Endothelial cell of umbilical vein (primary cell): ENCODE measurements at regions not wholly inside any gene's neighbourhood (a gene's known extent, or its start where the extent isn't known, plus 50 kb on each side); places are given as distances from the start of the nearest gene placed in this dataset.

Experiments used
- BruUV-seq: library from RNA; stranded (reverse); fragments of 400-500 nt; replicated peaks from 2 replicates; lab custom pipeline; 2021; lab: Mats Ljungman, UMichigan
- CTCF ChIA-PET: fragments of 300-600, 350-600 bp; sonication (Branson Sonifier 250); formaldehyde crosslinking; loops from one replicate; lab custom pipeline; 2021; ENCODE audit warnings: antibody characterized with exemption, inconsistent platforms; lab: Charles Lee
- POLR2A ChIA-PET: fragments of 300-600, 350-600 bp; sonication (Branson Sonifier 250); formaldehyde crosslinking; loops from one replicate; lab custom pipeline; 2021; ENCODE audit warnings: antibody characterized with exemption, inconsistent platforms; lab: Charles Lee
- DNase-seq: peaks from one replicate; pipeline ENCODE4 v3.0.0-alpha.2; 2011; ENCODE audit warnings: low read depth, low spot score
- FAIRE-seq: peaks from 2 replicates; lab custom pipeline; 2011; peaks lifted over from hg19 to GRCh38; lab: Jason Lieb, UNC
- H2AFZ ChIP-seq: 2 replicates; pipeline ENCODE4 v1.6.0; 2012; ENCODE audit warnings: low read depth, low read length, control low read depth, inconsistent platforms
- H3K27ac ChIP-seq: 2 replicates; pipeline ENCODE4 v1.5.1; 2011; ENCODE audit warnings: low read depth, mild to moderate bottlenecking, control low read depth, low read length, moderate library complexity; ENCODE audit not compliant: insufficient read depth
- H3K27me3 ChIP-seq, 2 experiments: 2 replicates each; pipeline versions ENCODE4 v1.6.0 to v1.6.1; 2011; ENCODE audit warnings: low read length in 2 of 2, mixed read lengths in 1 of 2; ENCODE audit not compliant: control insufficient read depth in 2 of 2, insufficient read depth in 2 of 2
- H3K36me3 ChIP-seq, 2 experiments: 2 replicates in 1 of 2; 3 replicates in 1 of 2; pipeline ENCODE4 v1.5.1; 2011; ENCODE audit warnings: low read length in 2 of 2, mild to moderate bottlenecking in 1 of 2, moderate library complexity in 1 of 2; ENCODE audit not compliant: control insufficient read depth in 2 of 2, insufficient read depth in 2 of 2; ENCODE audit errors: extremely low read depth in 1 of 2
- H3K4me1 ChIP-seq: 3 replicates; pipeline ENCODE4 v1.5.1; 2011; ENCODE audit warnings: mild to moderate bottlenecking, low read length; ENCODE audit not compliant: control insufficient read depth, insufficient read depth; ENCODE audit errors: extremely low read depth
- H3K4me2 ChIP-seq: 2 replicates; pipeline ENCODE4 v1.6.1; 2011; ENCODE audit warnings: low read length, control low read depth, mixed read lengths; ENCODE audit not compliant: insufficient read depth
- H3K4me3 ChIP-seq, 3 experiments: fragments of 200-600 bp in 1 of 3; sonication (generic), shearing (Covaris generic) in 1 of 3; replicated peaks in 1 of 3; 2 replicates each; pipeline ENCODE4 v1.5.1; 2011 to 2016; ENCODE audit warnings: control low read depth in 3 of 3, low read length in 3 of 3, mild to moderate bottlenecking in 2 of 3, inconsistent platforms in 1 of 3, low read depth in 1 of 3, moderate library complexity in 1 of 3; ENCODE audit not compliant: insufficient read depth in 1 of 3
- H3K79me2 ChIP-seq: 2 replicates; pipeline ENCODE4 v1.6.0; 2012; ENCODE audit warnings: low read length, inconsistent platforms; ENCODE audit not compliant: control insufficient read depth, insufficient read depth
- H3K9ac ChIP-seq: replicated peaks from 2 replicates; pipeline ENCODE3; 2011; ENCODE audit warnings: low read length, control low read depth; ENCODE audit not compliant: insufficient read depth; ENCODE audit errors: extremely low read depth
- H3K9me1 ChIP-seq: replicated peaks from 3 replicates; pipeline ENCODE4 v1.6.0; 2011; ENCODE audit warnings: mild to moderate bottlenecking, low read length; ENCODE audit not compliant: control insufficient read depth, insufficient read depth; ENCODE audit errors: extremely low read depth
- H3K9me3 ChIP-seq: replicated peaks from 2 replicates; pipeline ENCODE4 v1.5.1; 2012; ENCODE audit warnings: low read length, inconsistent platforms; ENCODE audit not compliant: control insufficient read depth, insufficient read depth
- H4K20me1 ChIP-seq: replicated peaks from 2 replicates; pipeline ENCODE3; 2011; ENCODE audit warnings: mild to moderate bottlenecking, low read length; ENCODE audit not compliant: control insufficient read depth, insufficient read depth; ENCODE audit errors: extremely low read depth
- CTCF ChIP-seq, 2 donors: IDR thresholded peaks; 1 replicate in 1 of 2; 2 replicates in 1 of 2; pipeline ENCODE4 v1.5.1; 2011; ENCODE audit warnings: low read length in 2 of 2, mild to moderate bottlenecking in 2 of 2, moderate library complexity in 2 of 2, control low read depth in 1 of 2, inconsistent platforms in 1 of 2, low read depth in 1 of 2; ENCODE audit not compliant: insufficient read depth in 1 of 2; ENCODE audit errors: extremely low read depth in 1 of 2
- EZH2 ChIP-seq: IDR thresholded peaks from 2 replicates; pipeline ENCODE4 v1.6.1; 2012; ENCODE audit warnings: borderline replicate concordance, low read depth, mild to moderate bottlenecking, moderate library complexity, low read length, inconsistent platforms; ENCODE audit not compliant: severe bottlenecking
- FOS ChIP-seq: IDR thresholded peaks from 2 replicates; pipeline ENCODE4 v1.6.1; 2011; ENCODE audit warnings: mild to moderate bottlenecking, low read length, moderate library complexity, borderline replicate concordance; ENCODE audit not compliant: insufficient read depth
- GATA2 ChIP-seq: IDR thresholded peaks from 2 replicates; pipeline ENCODE4 v1.7.0; 2011; ENCODE audit warnings: low read depth, mild to moderate bottlenecking, moderate library complexity, mixed read lengths, low read length; ENCODE audit not compliant: insufficient read length, insufficient read depth
- MAX ChIP-seq: IDR thresholded peaks from 2 replicates; pipeline ENCODE4 v1.6.1; 2011; ENCODE audit not compliant: insufficient read depth, insufficient read length
- MYC ChIP-seq: IDR thresholded peaks from one replicate; pipeline ENCODE4 v1.6.1; 2011; ENCODE audit warnings: mild to moderate bottlenecking, low read depth, low read length
- POLR2A ChIP-seq: IDR thresholded peaks from 2 replicates; pipeline ENCODE4 v1.6.1; 2012; ENCODE audit warnings: low read depth, mild to moderate bottlenecking, control low read depth, low read length
- POLR2AphosphoS5 ChIP-seq: IDR thresholded peaks from 2 replicates; pipeline ENCODE4 v1.6.1; 2012; ENCODE audit warnings: low read depth, mild to moderate bottlenecking, control low read depth, low read length, moderate library complexity; ENCODE audit not compliant: insufficient read depth
- dilution Hi-C: fragments of 300-500 bp; cut with MboI; formaldehyde crosslinking; loops from one replicate; pipeline ENCODE4 v1.15.0; 2019; ENCODE audit warnings: low sequenced_read_pairs; ENCODE audit not compliant: extremely low pct_ligation_motif_present
- intact Hi-C: fragments of 100-400 bp; cut with micrococcal nuclease; formaldehyde crosslinking; loops from one replicate; pipeline ENCODE4 v1.10.0; 2022

- dilution Hi-C loops: no loop called here
Measured at GRCh38 chr2:123816203-123816602, 208.9 kb upstream of the CNTNAP5 start.

GRCh38 chr2:123816928-123817327 is 208.2 kb upstream of the CNTNAP5 start:
- Histone ChIP-seq H3K79me2 (no peaks in the 10 kb centered on the region), H3K9ac (no peak overlapping the region), H2AFZ (no peak overlapping the region), H3K4me2 (no peak overlapping the region), H3K9me3 (peaks cover 2% of the 10 kb centered on the region), H3K27me3 (no peaks in the 10 kb centered on the region), H3K9me1 (no peaks in the 10 kb centered on the region), H3K4me3 (no peak overlapping the region), H3K27ac (no peak overlapping the region), H3K36me3 (no peaks in the 10 kb centered on the region), H4K20me1 (no peaks in the 10 kb centered on the region), H3K4me1 (no peaks in the 10 kb centered on the region)
- dilution Hi-C loops (no loop called here), intact Hi-C loops (no loop called here)
- FAIRE-seq: no peak
- BruUV-seq: no TSS peak
- ChIA-PET CTCF (no interaction called here), POLR2A (no interaction called here)
- TF ChIP-seq GATA2 (no peak), POLR2A (no peak), MYC (no peak), FOS (no peak), POLR2AphosphoS5 (no peak), EZH2 (no peak), MAX (no peak), CTCF (IDR thresholded peaks at IDR 0.05; ENCODE audit: extremely low read depth in 1 of 2, insufficient read depth in 1 of 2, low read depth in 1 of 2, low read length in 2 of 2) (no peak)
- DNase-seq: no peak

More at GRCh38 chr2:123816203-123816602, 208.9 kb upstream of the CNTNAP5 start:
- Histone ChIP-seq H3K27ac (no peak overlapping the region), H3K9ac (no peak overlapping the region), H4K20me1 (no peaks in the 10 kb centered on the region), H3K27me3 (no peaks in the 10 kb centered on the region), H3K9me3 (peaks cover 2% of the 10 kb centered on the region), H3K9me1 (no peaks in the 10 kb centered on the region), H2AFZ (no peak overlapping the region), H3K4me3 (no peak overlapping the region), H3K79me2 (no peaks in the 10 kb centered on the region), H3K36me3 (no peaks in the 10 kb centered on the region), H3K4me2 (no peak overlapping the region), H3K4me1 (no peaks in the 10 kb centered on the region)
- FAIRE-seq: no peak
- CTCF ChIA-PET: no interaction called here
- POLR2A ChIA-PET: no interaction called here
- BruUV-seq: no TSS peak
- TF ChIP-seq POLR2A: no peak
- TF ChIP-seq MYC: no peak
- no peak for TF ChIP-seq FOS
- no peak for TF ChIP-seq GATA2
- no peak for TF ChIP-seq EZH2
- intact Hi-C loops: no loop called here
- DNase-seq: no peak
